ENCODE measurements at regions not wholly inside any gene's neighbourhood (a gene's known extent, or its start where the extent isn't known, plus 50 kb on each side); places are given as distances from the start of the nearest gene placed in this dataset.

- Histone ChIP-seq H2BK20ac (ENCODE audit: low read depth, low read length) (no peak overlapping the region), H4K91ac (ENCODE audit: insufficient read depth, low read depth, low read length) (no peak overlapping the region), H3K14ac (replicated peaks; ENCODE audit: low read depth, low read length) (no peak overlapping the region), H3K56ac (ENCODE audit: extremely low read depth, insufficient read depth, low read length) (no peak overlapping the region), H4K5ac (ENCODE audit: low read depth, low read length) (no peak overlapping the region), H3K4me2 (ENCODE audit: low read depth, low read length) (no peak overlapping the region), H3K27me3 (ENCODE audit: control insufficient read depth, insufficient read depth, low read length) (peaks cover 63% of the 10 kb centered on the region), H2BK15ac (ENCODE audit: low read depth, low read length) (no peak overlapping the region), H3K9me3 (ENCODE audit: control insufficient read depth, insufficient read depth, low read length) (peaks cover 3% of the 10 kb centered on the region; the same call in 1 of the 2 replicates), H3K27ac (ENCODE audit: insufficient read depth, low read length) (no peak overlapping the region), H3K4ac (ENCODE audit: low read depth, low read length) (no peak overlapping the region), H3K4me3 (ENCODE audit: insufficient read depth, low read depth, low read length) (no peak overlapping the region), H2BK120ac (ENCODE audit: low read depth, low read length) (no peak overlapping the region), H4K20me1 (ENCODE audit: insufficient read depth, low read length) (no peaks in the 10 kb centered on the region), H3K18ac (ENCODE audit: low read depth, low read length) (no peak overlapping the region), H2BK5ac (ENCODE audit: low read depth, low read length, poor library complexity, severe bottlenecking) (no peak overlapping the region), H3K9ac (ENCODE audit: low read depth, low read length) (no peak overlapping the region), H3K9me1 (ENCODE audit: insufficient read depth, low read length) (no peaks in the 10 kb centered on the region), H2AK9ac (replicated peaks; ENCODE audit: low read depth, low read length, poor library complexity) (no peak overlapping the region), H3K79me1 (ENCODE audit: low read depth in 1 of 2, low read length in 2 of 2) (no peaks in the 10 kb centered on the region), H3K36me3 (ENCODE audit: control insufficient read depth, insufficient read depth, low read length) (no peaks in the 10 kb centered on the region), H4K8ac (ENCODE audit: low read depth in 2 of 2, low read length in 2 of 2) (no peak overlapping the region), H2AK5ac (ENCODE audit: low read depth, low read length) (no peak overlapping the region), H3K4me1 (ENCODE audit: control insufficient read depth, insufficient read depth, low read length) (no peaks in the 10 kb centered on the region), H3K23ac (ENCODE audit: low read depth, low read length) (no peak overlapping the region), H2AFZ (replicated peaks; ENCODE audit: low read length, poor library complexity) (no peak overlapping the region)
- ChIA-PET CTCF (no interaction called here), POLR2A (ENCODE audit: unreplicated experiment) (no interaction called here)
- intact Hi-C loops (cut with micrococcal nuclease) (no loop called here), in situ Hi-C loops (cut with MboI; ENCODE audit: low sequenced_read_pairs) (no loop called here), dilution Hi-C loops (cut with HindIII; ENCODE audit: low sequenced_read_pairs, unreplicated experiment) (no loop called here)
- no peak for TF ChIP-seq MAZ (IDR thresholded peaks at IDR 0.05; ENCODE audit: borderline replicate concordance, low read depth, low read length)
- TF ChIP-seq RAD21 (IDR thresholded peaks at IDR 0.05; ENCODE audit: low read length), result no peak
- no peak for TF ChIP-seq NFE2L2 (IDR thresholded peaks at IDR 0.05; ENCODE audit: low read depth, low read length)
- no peak for TF ChIP-seq BHLHE40 (IDR thresholded peaks at IDR 0.05; ENCODE audit: low read depth, low read length)
- no peak for TF ChIP-seq MXI1 (IDR thresholded peaks at IDR 0.05; ENCODE audit: borderline replicate concordance, low read depth, low read length)
- no peak for TF ChIP-seq CTCF (conservative IDR thresholded peaks at IDR 0.05; ENCODE audit: low read depth, low read length)
- no peak for TF ChIP-seq USF2 (IDR thresholded peaks at IDR 0.05; ENCODE audit: low read depth, low read length)
- no peak for TF ChIP-seq POLR2A (IDR thresholded peaks at IDR 0.05; ENCODE audit: low read depth, low read length)
- no peak for TF ChIP-seq SMC3 (IDR thresholded peaks at IDR 0.05; ENCODE audit: low read depth, low read length)
- no peak for TF ChIP-seq ELK1 (IDR thresholded peaks at IDR 0.05; ENCODE audit: borderline replicate concordance, low read depth, low read length)
- TF ChIP-seq CEBPB (IDR thresholded peaks at IDR 0.05; ENCODE audit: low read depth, low read length), result no peak
- no peak for TF ChIP-seq MAFK (IDR thresholded peaks at IDR 0.05; ENCODE audit: low read depth, low read length)
- TF ChIP-seq FOS (IDR thresholded peaks at IDR 0.05; ENCODE audit: low read depth, low read length), result no peak
- TF ChIP-seq RFX5 (IDR thresholded peaks at IDR 0.05; ENCODE audit: low read depth, low read length), result no peak
- no peak for TF ChIP-seq RCOR1 (IDR thresholded peaks at IDR 0.05; ENCODE audit: insufficient replicate concordance, low read length)
- no peak for TF ChIP-seq CHD1 (IDR thresholded peaks at IDR 0.05; ENCODE audit: low read depth, low read length)
- BruUV-seq (replicated peaks), result no TSS peak
- ATAC-seq (ENCODE audit: low read depth), result no peak
- WGBS, 2 experiments (ENCODE audit: extremely low coverage in 2 of 2, insufficient read length in 1 of 2), result no CpG with 5 or more reads among the region's 3 CpGs
- DNase-seq, result no peak
Measured at GRCh38 chr15:69912116-69912515, 185.6 kb downstream of the TLE3 start.
